ENCODE measurements at regions not wholly inside any gene's neighbourhood (a gene's known extent, or its start where the extent isn't known, plus 50 kb on each side); places are given as distances from the start of the nearest gene placed in this dataset.
A peak's percentile ranks its signal among the peaks of the same experiment; 100 is the strongest.
"Not testable (repeated sequence)": the region's sequence is repeated elsewhere in the genome, so short reads cannot be mapped to it uniquely, and the experiment has no call there.

- intact Hi-C loops (cut with micrococcal nuclease), result no loop called here
- H3K36me3 Mint-ChIP-seq (ENCODE audit: low read depth), result no peaks in the 10 kb centered on the region
- H3K4me3 Mint-ChIP-seq, result no peak overlapping the region
- peaks cover 9% of the 10 kb centered on the region for H3K4me1 Mint-ChIP-seq (ENCODE audit: low read depth)
- no peak overlapping the region for H3K27ac Mint-ChIP-seq
- H3K27me3 Mint-ChIP-seq (ENCODE audit: insufficient read depth), result no peaks in the 10 kb centered on the region
- peaks cover 23% of the 10 kb centered on the region for H3K9me3 Mint-ChIP-seq
- DNase-seq (ENCODE audit: low spot score), result no peak
Measured at GRCh38 chr2:40028792-40029488, 249.9 kb upstream of the THUMPD2 start.

GRCh38 chr2:40027968-40028367 is 248.9 kb upstream of the THUMPD2 start:
- Mint-ChIP-seq H3K4me1 (ENCODE audit: low read depth) (peaks cover 5% of the 10 kb centered on the region), H3K4me3 (no peak overlapping the region), H3K27me3 (ENCODE audit: insufficient read depth) (no peaks in the 10 kb centered on the region), H3K27ac (no peak overlapping the region), H3K36me3 (ENCODE audit: low read depth) (no peaks in the 10 kb centered on the region), H3K9me3 (peaks cover 22% of the 10 kb centered on the region)
- intact Hi-C loops (cut with micrococcal nuclease), result no loop called here
- DNase-seq (ENCODE audit: low spot score), result no peak

- intact Hi-C loops (cut with micrococcal nuclease); H3K36me3 Mint-ChIP-seq (ENCODE audit: low read depth): not testable (repeated sequence)
Measured at GRCh38 chr2:40025276-40025675, 246.2 kb upstream of the THUMPD2 start.

GRCh38 chr2:40020997-40021396 is 241.9 kb upstream of the THUMPD2 start:
- H3K27ac Mint-ChIP-seq, result no peak overlapping the region
- H3K27me3 Mint-ChIP-seq (ENCODE audit: insufficient read depth), result no peaks in the 10 kb centered on the region
- DNase-seq (ENCODE audit: low spot score), result no peak
- peaks cover 5% of the 10 kb centered on the region for H3K36me3 Mint-ChIP-seq (ENCODE audit: low read depth)
- H3K9me3 Mint-ChIP-seq, result peaks cover 56% of the 10 kb centered on the region
- intact Hi-C loops (cut with micrococcal nuclease), result no loop called here
- H3K4me3 Mint-ChIP-seq, result no peak overlapping the region
- no peaks in the 10 kb centered on the region for H3K4me1 Mint-ChIP-seq (ENCODE audit: low read depth)

More at GRCh38 chr2:40025276-40025675, 246.2 kb upstream of the THUMPD2 start:
- not testable (repeated sequence) for H3K27ac Mint-ChIP-seq; H3K4me3 Mint-ChIP-seq; H3K27me3 Mint-ChIP-seq (ENCODE audit: insufficient read depth); DNase-seq (ENCODE audit: low spot score); H3K4me1 Mint-ChIP-seq (ENCODE audit: low read depth)
- peaks cover 39% of the 10 kb centered on the region for H3K9me3 Mint-ChIP-seq

GRCh38 chr2:40016151-40016885 is 237.3 kb upstream of the THUMPD2 start:
- Mint-ChIP-seq H3K36me3 (ENCODE audit: low read depth) (peaks cover 2% of the 10 kb centered on the region), H3K4me3 (no peak overlapping the region), H3K27me3 (ENCODE audit: insufficient read depth) (no peaks in the 10 kb centered on the region), H3K4me1 (ENCODE audit: low read depth) (no peaks in the 10 kb centered on the region), H3K27ac (no peak overlapping the region), H3K9me3 (peaks cover 40% of the 10 kb centered on the region)
- intact Hi-C loops (cut with micrococcal nuclease), result no loop called here
- no peak for DNase-seq (ENCODE audit: low spot score)

- H3K4me1 Mint-ChIP-seq (ENCODE audit: low read depth); intact Hi-C loops (cut with micrococcal nuclease); H3K27ac Mint-ChIP-seq; H3K27me3 Mint-ChIP-seq (ENCODE audit: insufficient read depth); DNase-seq (ENCODE audit: low spot score); H3K4me3 Mint-ChIP-seq; H3K36me3 Mint-ChIP-seq (ENCODE audit: low read depth): not testable (repeated sequence)
- H3K9me3 Mint-ChIP-seq, result peaks cover 24% of the 10 kb centered on the region
Measured at GRCh38 chr2:40013962-40014361, 234.9 kb upstream of the THUMPD2 start.

- intact Hi-C loops (cut with micrococcal nuclease), result no loop called here
- Mint-ChIP-seq H3K9me3 (peaks cover 8% of the 10 kb centered on the region), H3K27ac (no peak overlapping the region), H3K36me3 (ENCODE audit: low read depth) (peaks cover 1% of the 10 kb centered on the region), H3K4me3 (no peak overlapping the region), H3K4me1 (ENCODE audit: low read depth) (no peaks in the 10 kb centered on the region), H3K27me3 (ENCODE audit: insufficient read depth) (no peaks in the 10 kb centered on the region)
- DNase-seq (ENCODE audit: low spot score), result no peak
Measured at GRCh38 chr2:40004336-40004735, 225.3 kb upstream of the THUMPD2 start.

- Mint-ChIP-seq H3K27ac (no peak overlapping the region), H3K36me3 (ENCODE audit: low read depth) (peaks cover 1% of the 10 kb centered on the region), H3K4me1 (ENCODE audit: low read depth) (no peaks in the 10 kb centered on the region), H3K9me3 (peaks cover 8% of the 10 kb centered on the region), H3K27me3 (ENCODE audit: insufficient read depth) (no peaks in the 10 kb centered on the region), H3K4me3 (no peak overlapping the region)
- intact Hi-C loops (cut with micrococcal nuclease), result no loop called here
- no peak for DNase-seq (ENCODE audit: low spot score)
Measured at GRCh38 chr2:40002339-40002738, 223.3 kb upstream of the THUMPD2 start.

- Mint-ChIP-seq H3K9me3 (peaks cover 1% of the 10 kb centered on the region), H3K36me3 (ENCODE audit: low read depth) (no peaks in the 10 kb centered on the region), H3K27me3 (ENCODE audit: insufficient read depth) (no peaks in the 10 kb centered on the region), H3K4me3 (no peak overlapping the region), H3K27ac (no peak overlapping the region), H3K4me1 (ENCODE audit: low read depth) (peaks cover 17% of the 10 kb centered on the region)
- no peak for DNase-seq (ENCODE audit: low spot score)
- intact Hi-C loops (cut with micrococcal nuclease), result loop anchor here (5.0 kb wide), 2 partner anchors 78 to 488 kb away; no protein-coding TSS in a partner anchor
Measured at GRCh38 chr2:39999864-40000263, 220.8 kb upstream of the THUMPD2 start.

- DNase-seq (ENCODE audit: low spot score), result no peak
- Mint-ChIP-seq H3K4me1 (ENCODE audit: low read depth) (peaks cover 17% of the 10 kb centered on the region), H3K27ac (no peak overlapping the region), H3K27me3 (ENCODE audit: insufficient read depth) (no peaks in the 10 kb centered on the region), H3K36me3 (ENCODE audit: low read depth) (no peaks in the 10 kb centered on the region), H3K4me3 (no peak overlapping the region), H3K9me3 (no peaks in the 10 kb centered on the region)
- intact Hi-C loops (cut with micrococcal nuclease), result loop anchor here (5.0 kb wide), 2 partner anchors 76 to 486 kb away; no protein-coding TSS in a partner anchor
Measured at GRCh38 chr2:39998617-39999016, 219.6 kb upstream of the THUMPD2 start.

GRCh38 chr2:39996653-39997080 is 217.6 kb upstream of the THUMPD2 start:
- intact Hi-C loops (cut with micrococcal nuclease), result loop anchor here (1.0 to 5.0 kb wide), 4 partner anchors 36 to 484 kb away; no protein-coding TSS in a partner anchor
- Mint-ChIP-seq H3K36me3 (ENCODE audit: low read depth) (no peaks in the 10 kb centered on the region), H3K27me3 (ENCODE audit: insufficient read depth) (peaks cover 1% of the 10 kb centered on the region), H3K9me3 (no peaks in the 10 kb centered on the region), H3K4me1 (ENCODE audit: low read depth) (peaks cover 17% of the 10 kb centered on the region), H3K4me3 (no peak overlapping the region), H3K27ac (peak overlapping the region; percentile 18)
- no peak for DNase-seq (ENCODE audit: low spot score)

GRCh38 chr2:39995005-39995737 is 216.1 kb upstream of the THUMPD2 start:
- peak overlapping the region; percentile 18 for H3K27ac Mint-ChIP-seq
- no peak overlapping the region for H3K4me3 Mint-ChIP-seq
- peaks cover 17% of the 10 kb centered on the region for H3K4me1 Mint-ChIP-seq (ENCODE audit: low read depth)
- intact Hi-C loops (cut with micrococcal nuclease), result loop anchor here (5.0 kb wide), 2 partner anchors 73 to 483 kb away; no protein-coding TSS in a partner anchor
- no peaks in the 10 kb centered on the region for H3K36me3 Mint-ChIP-seq (ENCODE audit: low read depth)
- DNase-seq (ENCODE audit: low spot score), result no peak
- H3K27me3 Mint-ChIP-seq (ENCODE audit: insufficient read depth), result peaks cover 1% of the 10 kb centered on the region
- no peaks in the 10 kb centered on the region for H3K9me3 Mint-ChIP-seq

- intact Hi-C loops (cut with micrococcal nuclease), result no loop called here
- DNase-seq (ENCODE audit: low spot score), result no peak
- Mint-ChIP-seq H3K9me3 (no peaks in the 10 kb centered on the region), H3K36me3 (ENCODE audit: low read depth) (no peaks in the 10 kb centered on the region), H3K4me1 (ENCODE audit: low read depth) (peaks cover 17% of the 10 kb centered on the region), H3K27me3 (ENCODE audit: insufficient read depth) (peaks cover 1% of the 10 kb centered on the region), H3K27ac (no peak overlapping the region), H3K4me3 (no peak overlapping the region)
Measured at GRCh38 chr2:39994151-39994550, 215.1 kb upstream of the THUMPD2 start.
